Astrocyte of the spinal cord (primary cell): ENCODE measurements at regions not wholly inside any gene's neighbourhood (a gene's known extent, or its start where the extent isn't known, plus 50 kb on each side); places are given as distances from the start of the nearest gene placed in this dataset.

Source experiments
- DNase-seq: peaks from one replicate; pipeline ENCODE4 v3.0.0; 2011; ENCODE audit warnings: low read depth, low spot score
- H3K4me3 ChIP-seq: 2 replicates; pipeline ENCODE4 v1.5.1; 2011; ENCODE audit warnings: low read depth, mild to moderate bottlenecking, low read length, moderate library complexity
- CTCF ChIP-seq: IDR thresholded peaks from 2 replicates; pipeline ENCODE4 v1.5.1; 2012; ENCODE audit warnings: low read depth, mild to moderate bottlenecking, low read length, inconsistent platforms
- in situ Hi-C: cut with HindIII; loops from 2 replicates; pipeline ENCODE4 v1.10.0; 2017; ENCODE audit warnings: low sequenced_read_pairs

GRCh38 chr9:31519826-31520225 is 864.6 kb upstream of the ACO1 start:
- H3K4me3 ChIP-seq, result no peak overlapping the region
- peak; percentile 2 for DNase-seq
- TF ChIP-seq CTCF, result no peak
- in situ Hi-C loops, result no loop called here

- in situ Hi-C loops, result no loop called here
- no peak overlapping the region for H3K4me3 ChIP-seq
- no peak for DNase-seq
- no peak for TF ChIP-seq CTCF
Measured at GRCh38 chr9:31520301-31521085, 864.0 kb upstream of the ACO1 start.

DNA sequence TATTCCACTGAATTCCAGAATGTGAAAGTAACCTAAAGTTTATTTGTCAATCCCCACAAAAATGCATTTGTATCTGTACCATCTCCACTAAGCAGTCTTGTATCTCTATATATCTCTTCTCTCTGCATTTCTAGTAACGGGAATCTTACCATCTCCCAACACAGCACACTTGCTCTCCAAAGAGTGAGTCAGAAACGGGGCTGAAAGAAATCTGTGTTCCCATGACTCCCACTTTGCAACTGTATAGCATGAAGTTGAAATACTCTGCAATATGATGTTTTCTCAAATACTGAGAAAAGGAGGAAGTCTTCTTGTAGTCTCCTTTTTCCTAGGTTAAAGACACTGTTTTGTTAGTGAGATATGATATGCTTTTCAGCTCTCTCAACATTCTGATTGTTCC is 848.8 kb upstream of the ACO1 start:
- in situ Hi-C loops, result no loop called here
- no peak for DNase-seq
- H3K4me3 ChIP-seq, result no peak overlapping the region
- TF ChIP-seq CTCF, result no peak

DNA sequence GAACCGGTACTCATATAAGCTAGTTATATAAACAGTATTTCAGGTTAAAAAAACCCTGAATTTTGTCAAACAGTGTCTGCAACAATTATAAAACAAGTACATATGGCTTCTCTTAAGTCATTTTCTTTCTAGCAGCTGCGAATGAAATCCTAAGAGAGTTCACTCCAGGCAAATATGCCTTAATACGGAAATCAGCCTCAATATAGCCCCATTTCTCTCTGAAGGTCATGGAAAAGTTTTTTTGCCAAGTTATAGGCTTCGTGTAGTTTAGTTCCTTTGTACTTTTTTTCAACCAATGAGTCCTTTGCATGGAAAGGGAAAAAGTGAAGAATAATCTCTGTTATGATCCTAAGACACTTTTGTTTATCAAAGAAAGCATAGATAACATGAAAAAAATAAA is 848.0 kb upstream of the ACO1 start:
- DNase-seq, result no peak
- no peak overlapping the region for H3K4me3 ChIP-seq
- no peak for TF ChIP-seq CTCF
- in situ Hi-C loops, result no loop called here

GRCh38 chr9:31541721-31542281 is 842.6 kb upstream of the ACO1 start:
- DNase-seq, result peak; percentile 18
- H3K4me3 ChIP-seq, result no peak overlapping the region
- in situ Hi-C loops, result no loop called here
- no peak for TF ChIP-seq CTCF

DNA sequence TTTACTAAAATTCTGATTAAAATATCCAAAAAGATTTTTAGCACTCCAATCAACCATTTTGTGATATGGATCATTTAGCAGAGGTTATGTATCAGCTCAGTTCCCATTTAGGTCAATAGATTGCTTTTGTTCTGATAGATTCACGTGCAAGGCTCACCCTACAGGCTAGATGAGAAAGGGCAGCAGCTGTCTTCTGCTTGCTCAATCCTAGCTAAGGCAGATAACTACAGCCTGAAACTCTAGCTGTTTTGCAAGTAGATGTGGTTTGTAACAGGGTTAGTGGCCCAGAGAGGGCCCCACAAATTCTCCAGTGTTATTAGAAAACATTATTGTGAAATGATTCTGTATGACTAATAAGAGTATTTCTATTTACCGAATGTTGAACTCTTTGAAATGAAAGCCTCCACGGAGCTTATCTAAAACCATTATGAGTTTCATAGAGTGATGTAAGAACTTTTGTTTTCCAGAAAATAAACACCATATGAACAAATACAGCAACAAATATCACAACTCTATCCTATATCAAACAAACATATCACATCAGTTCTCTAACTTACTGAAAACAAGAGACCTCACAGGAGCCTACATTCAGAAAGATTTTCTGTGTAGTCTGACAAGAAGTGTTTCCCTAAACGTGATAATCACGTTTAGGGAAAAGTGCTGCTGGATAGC is 841.9 kb upstream of the ACO1 start:
- peak; percentile 59 for DNase-seq
- peak; percentile 56 for TF ChIP-seq CTCF
- in situ Hi-C loops, result no loop called here
- H3K4me3 ChIP-seq, result no peak overlapping the region
